Fibroblast of villous mesenchyme (primary cell): ENCODE measurements at regions not wholly inside any gene's neighbourhood (a gene's known extent, or its start where the extent isn't known, plus 50 kb on each side); places are given as distances from the start of the nearest gene placed in this dataset.

Experiments used
- DNase-seq: peaks from one replicate; pipeline ENCODE4 v3.0.0-alpha.2; 2010; ENCODE audit warnings: low read depth
- H3K4me3 ChIP-seq: 2 replicates; pipeline ENCODE4 v1.5.1; 2011; ENCODE audit warnings: low read depth, mild to moderate bottlenecking, low read length
- CTCF ChIP-seq: IDR thresholded peaks from 2 replicates; pipeline ENCODE4 v1.5.1; 2012; ENCODE audit warnings: low read depth, mild to moderate bottlenecking, low read length; ENCODE audit not compliant: insufficient read depth

- TF ChIP-seq CTCF = no peak
- no peak overlapping the region for H3K4me3 ChIP-seq
- peak; percentile 47 for DNase-seq
Measured at GRCh38 chr6:134609716-134610261, 291.9 kb upstream of the SGK1 start.

GRCh38 chr6:134607411-134607810 is 289.5 kb upstream of the SGK1 start:
- TF ChIP-seq CTCF = no peak
- no peak overlapping the region for H3K4me3 ChIP-seq
- DNase-seq = peak; percentile 45

- no peak for DNase-seq
- TF ChIP-seq CTCF = no peak
- H3K4me3 ChIP-seq = no peak overlapping the region
Measured at GRCh38 chr6:134605034-134605433, 287.1 kb upstream of the SGK1 start.

GRCh38 chr6:134604014-134604676 is 286.2 kb upstream of the SGK1 start:
- no peak overlapping the region for H3K4me3 ChIP-seq
- no peak for TF ChIP-seq CTCF
- no peak for DNase-seq

- DNase-seq = no peak
- TF ChIP-seq CTCF = no peak
- H3K4me3 ChIP-seq = no peak overlapping the region
Measured at GRCh38 chr6:134603561-134603960, 285.6 kb upstream of the SGK1 start.

GRCh38 chr6:134602123-134602522 is 284.2 kb upstream of the SGK1 start:
- no peak overlapping the region for H3K4me3 ChIP-seq
- no peak for DNase-seq
- no peak for TF ChIP-seq CTCF

- H3K4me3 ChIP-seq = no peak overlapping the region
- DNase-seq = no peak
- no peak for TF ChIP-seq CTCF
Measured at GRCh38 chr6:134600671-134601070, 282.8 kb upstream of the SGK1 start.
